Activated CD8-positive, alpha-beta memory T cell treated with anti-CD3 and anti-CD28 coated beads for 48 hours (primary cell): ENCODE measurements at regions not wholly inside any gene's neighbourhood (a gene's known extent, or its start where the extent isn't known, plus 50 kb on each side); places are given as distances from the start of the nearest gene placed in this dataset.
"Not testable (repeated sequence)": the region's sequence is repeated elsewhere in the genome, so short reads cannot be mapped to it uniquely, and the experiment has no call there.

Experiments
- DNase-seq, 3 experiments: peaks; one replicate each; pipeline ENCODE4 v3.0.0-alpha.2; 2020; ENCODE audit warnings: low read depth in 2 of 3, low spot score in 2 of 3

DNA sequence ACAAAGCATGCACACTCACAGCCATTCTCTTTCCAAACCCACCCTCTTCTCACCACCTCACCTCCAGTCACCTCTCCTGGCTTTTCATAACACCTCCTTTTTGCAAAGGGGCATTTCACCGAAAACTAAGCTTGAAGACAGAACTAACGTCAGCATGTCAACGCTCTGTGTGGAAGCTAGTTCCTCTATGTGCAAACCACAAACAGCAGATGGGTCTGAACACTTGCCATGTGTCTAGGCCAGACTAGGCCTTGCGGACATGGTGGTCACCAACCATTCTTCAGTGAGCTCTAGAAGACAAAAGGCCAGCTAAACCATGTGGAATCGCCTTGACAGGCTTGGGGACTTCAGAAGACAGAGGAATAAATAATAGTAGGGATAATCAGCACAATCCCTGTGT lies 148.5 kb downstream of the TXNL1 start:
- no peak for DNase-seq

DNA sequence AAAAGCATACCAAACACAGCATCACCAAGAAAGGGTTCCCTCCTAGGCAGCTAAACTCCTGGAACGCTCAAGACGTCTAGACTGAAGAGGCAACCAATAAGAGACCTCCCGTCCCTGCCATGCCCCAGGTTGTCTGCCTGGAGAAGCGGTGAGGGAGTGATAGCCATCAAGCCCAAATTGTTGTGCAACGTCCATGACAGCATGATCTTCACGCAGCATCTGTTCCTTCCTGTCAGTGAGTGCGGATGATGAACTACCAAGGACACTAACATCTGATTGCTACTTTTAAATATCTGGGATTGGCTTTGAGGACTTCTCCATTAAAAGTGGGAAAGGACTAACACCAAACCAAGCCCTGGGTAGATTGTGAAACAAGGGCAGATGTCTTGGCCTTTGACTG lies 149.7 kb downstream of the TXNL1 start:
- no peak for DNase-seq

DNA sequence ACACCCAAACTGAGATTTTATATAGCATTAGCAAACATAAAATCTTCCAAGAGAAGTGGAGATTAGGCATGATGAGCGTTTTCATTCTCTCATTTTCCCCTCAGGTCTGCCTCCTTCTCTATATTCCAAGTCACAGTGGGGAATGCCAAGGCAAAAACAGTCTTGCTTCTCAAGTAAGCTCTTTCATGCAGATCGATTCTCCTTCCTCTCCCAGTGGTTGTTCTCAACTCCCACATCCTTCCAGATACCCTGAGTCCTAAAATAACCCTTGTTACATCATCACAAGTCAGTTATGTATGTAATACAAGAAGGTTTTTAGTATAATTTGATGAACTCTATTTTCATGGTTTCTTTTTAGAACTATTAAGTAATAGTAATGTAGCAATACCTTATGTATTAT lies 150.6 kb downstream of the TXNL1 start:
- DNase-seq: no peak

GRCh38 chr18:56483386-56483785 lies 155.0 kb downstream of the TXNL1 start:
- no peak for DNase-seq

GRCh38 chr18:56482813-56483212 lies 155.6 kb downstream of the TXNL1 start:
- DNase-seq: not testable (repeated sequence)

DNA sequence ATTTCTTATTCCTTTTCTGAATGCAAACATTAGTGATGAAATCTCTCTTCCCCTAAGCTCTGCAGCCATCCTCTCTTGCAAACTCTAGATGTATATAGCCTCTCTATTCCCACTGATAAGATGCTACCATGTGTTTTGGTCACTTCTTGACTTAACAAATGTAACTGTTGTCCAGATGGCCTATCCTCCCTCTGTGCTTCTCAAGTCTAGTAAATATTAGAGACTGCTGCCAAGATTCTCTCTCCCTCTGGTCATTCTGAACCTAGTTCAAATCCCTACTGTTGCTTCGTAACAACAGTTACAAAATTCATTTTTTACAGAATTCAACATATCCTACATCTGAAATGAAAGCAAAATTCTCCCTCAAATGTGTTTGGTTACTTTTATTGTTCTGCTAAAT lies 156.6 kb downstream of the TXNL1 start:
- no peak for DNase-seq

DNA sequence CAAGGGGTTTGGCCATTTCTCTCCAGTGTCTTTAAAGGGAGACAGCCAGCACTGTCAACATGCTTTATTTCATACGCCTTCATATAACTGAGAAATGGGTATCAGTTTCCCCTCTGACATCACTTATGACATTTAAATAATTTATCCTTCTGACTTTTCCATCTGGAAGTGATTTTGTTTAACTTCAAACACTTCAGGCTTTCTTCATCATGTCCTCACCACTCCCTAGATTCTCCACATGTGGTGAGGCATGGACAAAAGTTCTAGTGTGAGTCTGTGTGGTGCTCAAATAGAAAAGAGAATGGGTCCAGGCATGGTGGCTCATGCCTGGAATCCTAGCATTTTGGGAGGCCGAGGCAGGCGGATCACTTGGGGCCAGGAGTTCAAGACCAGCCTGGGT lies 158.6 kb downstream of the TXNL1 start:
- DNase-seq: no peak

GRCh38 chr18:56475250-56475649 lies 163.1 kb downstream of the TXNL1 start:
- no peak for DNase-seq

- DNase-seq: no peak
Measured at GRCh38 chr18:56473400-56474024, 164.9 kb downstream of the TXNL1 start.

- no peak for DNase-seq
Measured at GRCh38 chr18:56470406-56471351, 167.7 kb downstream of the TXNL1 start.

GRCh38 chr18:56469582-56469981 lies 168.8 kb downstream of the TXNL1 start:
- DNase-seq: no peak

- DNase-seq: no peak
Measured at GRCh38 chr18:56468396-56468795, 170.0 kb downstream of the TXNL1 start.

- no peak for DNase-seq
Measured at GRCh38 chr18:56462276-56462675, 176.1 kb downstream of the TXNL1 start.

DNA sequence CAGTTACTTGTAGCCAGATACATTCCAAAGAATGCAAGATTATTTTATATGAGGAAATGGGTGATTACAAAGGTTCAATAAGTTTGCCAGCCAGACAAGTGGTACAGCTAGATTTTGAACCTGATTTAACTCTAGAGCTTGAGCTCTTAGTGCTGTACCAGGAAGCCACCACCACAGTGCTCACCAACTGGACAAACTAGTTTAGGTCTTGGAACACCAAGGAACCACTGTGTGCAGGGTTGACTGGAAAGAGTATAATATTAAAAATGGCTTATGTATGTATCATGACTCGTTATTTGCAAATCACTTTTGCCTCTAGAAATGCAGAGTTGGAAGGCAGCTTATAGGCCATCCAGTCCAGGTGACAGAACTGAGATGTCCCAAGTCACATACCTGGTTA lies 177.2 kb downstream of the TXNL1 start:
- no peak for DNase-seq

DNA sequence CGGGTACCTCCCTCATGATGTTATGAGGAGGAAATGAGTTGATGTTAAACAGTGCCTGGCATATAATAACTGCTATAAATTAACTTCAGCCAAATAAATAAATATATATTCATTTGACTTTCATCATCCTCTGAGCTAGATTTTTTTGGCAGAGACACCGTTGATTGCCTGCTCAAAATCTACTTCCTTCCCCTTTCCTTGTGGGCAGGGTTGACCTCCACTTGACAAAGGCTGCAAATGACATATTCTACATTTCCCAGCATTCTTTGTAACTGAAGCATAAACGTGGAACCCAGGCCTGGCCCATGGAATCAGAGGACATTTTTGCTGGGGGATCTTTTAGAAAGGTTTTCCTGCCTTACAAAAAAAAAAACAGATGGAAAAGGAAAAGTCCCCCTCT lies 177.8 kb downstream of the TXNL1 start:
- DNase-seq: no peak

- no peak for DNase-seq
Measured at GRCh38 chr18:56458770-56459712, 179.4 kb downstream of the TXNL1 start.

DNA sequence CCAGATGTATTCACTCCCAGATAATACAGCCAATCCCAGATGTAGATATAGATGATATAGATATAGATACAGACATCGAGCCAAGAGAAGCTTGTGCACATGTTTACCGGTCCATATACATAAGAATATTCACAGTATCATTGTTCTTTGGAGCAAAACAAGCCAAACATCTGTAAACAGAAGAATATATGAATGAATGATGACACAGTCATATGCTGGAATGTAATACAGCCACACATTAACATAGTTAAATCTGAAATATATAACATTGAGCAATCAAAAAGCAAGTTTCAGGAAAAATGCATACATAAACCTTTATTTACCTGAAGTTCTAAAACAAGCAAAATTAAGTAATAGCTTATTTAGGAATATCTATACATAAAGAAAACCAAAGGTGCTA lies 182.5 kb downstream of the TXNL1 start:
- DNase-seq: no peak

DNA sequence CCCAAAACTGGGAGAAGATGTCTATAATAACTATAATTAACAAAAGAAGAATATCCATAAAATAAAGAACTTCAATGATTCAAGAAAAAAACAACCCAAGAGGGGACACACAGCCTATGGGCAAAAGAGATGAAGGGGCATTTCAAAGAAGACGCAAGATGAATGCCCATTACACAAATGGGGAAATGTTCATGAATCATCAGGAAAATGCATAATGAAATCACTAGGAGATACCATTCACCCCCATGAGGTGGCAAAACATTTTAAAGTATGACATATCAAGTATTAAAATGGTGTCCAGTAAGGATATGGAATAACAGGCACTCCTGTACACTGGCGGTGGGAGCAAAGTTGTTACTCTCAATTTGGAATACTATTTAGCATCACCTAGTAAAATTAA lies 183.3 kb downstream of the TXNL1 start:
- no peak for DNase-seq

GRCh38 chr18:56453631-56454030 lies 184.8 kb downstream of the TXNL1 start:
- no peak for DNase-seq

DNA sequence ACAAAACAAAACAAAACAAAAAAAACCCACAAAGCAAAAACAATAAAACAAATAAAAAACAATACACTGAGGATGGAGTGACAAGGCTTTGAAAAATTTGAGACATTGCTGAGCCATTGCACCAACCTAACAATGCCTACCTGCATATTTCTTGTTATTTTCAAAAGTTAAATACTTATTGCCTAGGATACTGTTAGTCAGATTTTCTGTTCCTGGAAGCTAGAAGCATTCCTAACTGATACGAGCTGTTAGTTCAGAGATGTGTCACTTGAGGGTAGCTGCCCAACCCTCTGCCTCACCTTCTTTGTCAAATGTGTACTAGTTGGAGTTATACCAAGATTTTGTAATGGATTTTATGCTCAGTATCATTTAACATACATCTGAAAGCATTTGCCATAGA lies 187.2 kb downstream of the TXNL1 start:
- DNase-seq: no peak

GRCh38 chr18:56448751-56449150 lies 189.6 kb downstream of the TXNL1 start:
- no peak for DNase-seq

DNA sequence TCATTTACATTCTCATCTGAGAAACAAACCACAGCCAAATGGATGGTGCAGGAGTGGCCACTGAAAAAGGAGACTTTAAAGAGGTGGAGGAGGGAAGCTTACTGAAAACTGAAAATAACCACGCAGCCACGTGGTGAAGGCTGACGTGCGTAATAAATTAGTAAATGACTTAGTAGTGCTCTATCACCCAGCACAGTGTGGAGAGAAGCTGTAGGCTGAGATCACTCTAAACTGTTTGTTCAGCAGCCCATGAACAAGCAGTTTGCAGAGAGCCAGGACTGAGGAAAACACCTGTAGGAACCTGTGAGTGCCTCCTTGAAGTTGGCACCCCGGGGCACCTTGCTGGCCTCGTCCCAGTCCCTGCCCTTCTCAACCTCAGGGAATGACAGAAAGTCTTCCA lies 193.0 kb downstream of the TXNL1 start:
- no peak for DNase-seq
